ENCODE measurements at regions not wholly inside any gene's neighbourhood (a gene's known extent, or its start where the extent isn't known, plus 50 kb on each side); places are given as distances from the start of the nearest gene placed in this dataset.

GRCh38 chr11:25396847-25397246, 900.0 kb downstream of the LUZP2 start:
- no peak for TF ChIP-seq POLR2A (IDR thresholded peaks at IDR 0.05)
- no peak for TF ChIP-seq CTCF (IDR thresholded peaks at IDR 0.05)
